Fibroblast of villous mesenchyme (primary cell): ENCODE measurements at regions not wholly inside any gene's neighbourhood (a gene's known extent, or its start where the extent isn't known, plus 50 kb on each side); places are given as distances from the start of the nearest gene placed in this dataset.

ENCODE experiments used
- DNase-seq: peaks from one replicate; pipeline ENCODE4 v3.0.0-alpha.2; 2010; ENCODE audit warnings: low read depth
- H3K4me3 ChIP-seq: 2 replicates; pipeline ENCODE4 v1.5.1; 2011; ENCODE audit warnings: low read depth, mild to moderate bottlenecking, low read length
- CTCF ChIP-seq: IDR thresholded peaks from 2 replicates; pipeline ENCODE4 v1.5.1; 2012; ENCODE audit warnings: low read depth, mild to moderate bottlenecking, low read length; ENCODE audit not compliant: insufficient read depth

GRCh38 chr2:133846476-133846875 is 278.2 kb upstream of the NCKAP5 start:
- no peak for DNase-seq
- H3K4me3 ChIP-seq: no peak overlapping the region
- no peak for TF ChIP-seq CTCF

GRCh38 chr2:133847591-133847990 is 279.3 kb upstream of the NCKAP5 start:
- no peak overlapping the region for H3K4me3 ChIP-seq
- DNase-seq: no peak
- TF ChIP-seq CTCF: no peak

- DNase-seq: no peak
- H3K4me3 ChIP-seq: no peak overlapping the region
- TF ChIP-seq CTCF: no peak
Observed at GRCh38 chr2:133848111-133848649, 279.9 kb upstream of the NCKAP5 start.

GRCh38 chr2:133849341-133849740 is 281.1 kb upstream of the NCKAP5 start:
- no peak for TF ChIP-seq CTCF
- DNase-seq: no peak

GRCh38 chr2:133854603-133855200 is 286.4 kb upstream of the NCKAP5 start:
- H3K4me3 ChIP-seq: no peak overlapping the region
- no peak for DNase-seq
- TF ChIP-seq CTCF: no peak

More at GRCh38 chr2:133849341-133849740, 281.1 kb upstream of the NCKAP5 start:
- H3K4me3 ChIP-seq: no peak overlapping the region

GRCh38 chr2:133855526-133855925 is 287.3 kb upstream of the NCKAP5 start:
- no peak for DNase-seq
- H3K4me3 ChIP-seq: no peak overlapping the region
- TF ChIP-seq CTCF: no peak

GRCh38 chr2:133856678-133857077 is 288.4 kb upstream of the NCKAP5 start:
- no peak for TF ChIP-seq CTCF

More at GRCh38 chr2:133856678-133857077, 288.4 kb upstream of the NCKAP5 start:
- H3K4me3 ChIP-seq: no peak overlapping the region
- DNase-seq: no peak
